NT2/D1 (cell line): ENCODE measurements at regions not wholly inside any gene's neighbourhood (a gene's known extent, or its start where the extent isn't known, plus 50 kb on each side); places are given as distances from the start of the nearest gene placed in this dataset.

Source experiments
- SUZ12 ChIP-seq: IDR thresholded peaks from 2 replicates; pipeline ENCODE4 v1.6.1; 2011; ENCODE audit not compliant: insufficient read length, insufficient read depth; ENCODE audit errors: extremely low read depth
- YY1 ChIP-seq: IDR thresholded peaks from 2 replicates; pipeline ENCODE4 v1.6.1; 2011; ENCODE audit not compliant: insufficient read length, insufficient read depth
- ZNF274 ChIP-seq: IDR thresholded peaks from 2 replicates; pipeline ENCODE4 v1.6.1; 2011; ENCODE audit warnings: mild to moderate bottlenecking, low read depth, low read length

DNA sequence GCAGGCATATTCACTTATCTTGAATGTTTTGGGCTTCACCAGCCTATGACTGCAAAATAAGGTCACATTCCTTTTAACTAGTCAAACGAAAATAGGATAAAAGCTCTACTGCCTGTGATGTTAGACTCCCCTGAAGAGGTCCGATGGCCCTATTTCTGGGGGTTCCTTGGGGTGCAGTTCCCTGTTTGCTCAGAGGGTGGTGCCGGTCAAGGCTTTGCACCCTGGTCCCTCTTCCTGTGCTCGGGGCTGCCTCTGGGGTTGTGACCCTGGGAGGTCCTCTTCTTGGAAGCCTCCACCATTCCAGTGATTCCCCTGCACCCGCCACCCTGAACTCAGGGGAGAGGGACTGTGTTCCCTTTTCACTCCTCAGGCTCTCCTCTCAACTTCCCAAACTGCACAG lies 86.7 kb upstream of the ANKRD34C start:
- TF ChIP-seq YY1 (no peak), SUZ12 (no peak), ZNF274 (no peak)
